ENCODE measurements at regions not wholly inside any gene's neighbourhood (a gene's known extent, or its start where the extent isn't known, plus 50 kb on each side); places are given as distances from the start of the nearest gene placed in this dataset.

- no peak for DNase-seq (ENCODE audit: low read depth)
- no peak overlapping the region for H3K4me3 ChIP-seq (ENCODE audit: control insufficient read depth, low read depth, low read length)
- TF ChIP-seq CTCF (conservative IDR thresholded peaks at IDR 0.05; ENCODE audit: control insufficient read depth, insufficient read depth, low read depth, low read length): no peak
Observed at GRCh38 chr15:69660114-69660513, 207.5 kb downstream of the RPLP1 start.

- no peak for TF ChIP-seq CTCF (conservative IDR thresholded peaks at IDR 0.05; ENCODE audit: control insufficient read depth, insufficient read depth, low read depth, low read length)
- no peak overlapping the region for H3K4me3 ChIP-seq (ENCODE audit: control insufficient read depth, low read depth, low read length)
- no peak for DNase-seq (ENCODE audit: low read depth)
Observed at GRCh38 chr15:69660658-69661405, 208.2 kb downstream of the RPLP1 start.

GRCh38 chr15:69661446-69661845 lies 208.8 kb downstream of the RPLP1 start:
- DNase-seq (ENCODE audit: low read depth): no peak
- no peak for TF ChIP-seq CTCF (conservative IDR thresholded peaks at IDR 0.05; ENCODE audit: control insufficient read depth, insufficient read depth, low read depth, low read length)
- H3K4me3 ChIP-seq (ENCODE audit: control insufficient read depth, low read depth, low read length): no peak overlapping the region

GRCh38 chr15:69661871-69662644 lies 209.4 kb downstream of the RPLP1 start:
- H3K4me3 ChIP-seq (ENCODE audit: control insufficient read depth, low read depth, low read length): no peak overlapping the region
- TF ChIP-seq CTCF (conservative IDR thresholded peaks at IDR 0.05; ENCODE audit: control insufficient read depth, insufficient read depth, low read depth, low read length): no peak
- DNase-seq (ENCODE audit: low read depth): no peak

GRCh38 chr15:69662645-69663000 lies 210.0 kb downstream of the RPLP1 start:
- no peak for TF ChIP-seq CTCF (conservative IDR thresholded peaks at IDR 0.05; ENCODE audit: control insufficient read depth, insufficient read depth, low read depth, low read length)
- DNase-seq (ENCODE audit: low read depth): no peak
- H3K4me3 ChIP-seq (ENCODE audit: control insufficient read depth, low read depth, low read length): no peak overlapping the region

- no peak overlapping the region for H3K4me3 ChIP-seq (ENCODE audit: control insufficient read depth, low read depth, low read length)
- TF ChIP-seq CTCF (conservative IDR thresholded peaks at IDR 0.05; ENCODE audit: control insufficient read depth, insufficient read depth, low read depth, low read length): no peak
- no peak for DNase-seq (ENCODE audit: low read depth)
Observed at GRCh38 chr15:69663441-69663840, 210.8 kb downstream of the RPLP1 start.

Measured in fibroblast of mammary gland (primary cell).